ENCODE measurements at regions not wholly inside any gene's neighbourhood (a gene's known extent, or its start where the extent isn't known, plus 50 kb on each side); places are given as distances from the start of the nearest gene placed in this dataset.

- no peak for TF ChIP-seq CTCF (conservative IDR thresholded peaks at IDR 0.05)
- H3K27ac ChIP-seq, result no peak overlapping the region
These were observed 1072.0 kb downstream of the NSUN3 start for GRCh38 chr3:95134693-95135413.

GRCh38 chr3:95148107-95148506, 1085.2 kb downstream of the NSUN3 start:
- H3K27ac ChIP-seq, result no peak overlapping the region
- TF ChIP-seq CTCF (conservative IDR thresholded peaks at IDR 0.05), result no peak

- H3K27ac ChIP-seq, result no peak overlapping the region
- TF ChIP-seq CTCF (conservative IDR thresholded peaks at IDR 0.05), result no peak
These were observed 1088.7 kb downstream of the NSUN3 start for GRCh38 chr3:95151590-95151989.

- TF ChIP-seq CTCF (conservative IDR thresholded peaks at IDR 0.05), result no peak
- H3K27ac ChIP-seq, result no peak overlapping the region
These were observed 1091.9 kb downstream of the NSUN3 start for GRCh38 chr3:95154766-95155165.

GRCh38 chr3:95162794-95163193, 1099.9 kb downstream of the NSUN3 start:
- no peak overlapping the region for H3K27ac ChIP-seq

GRCh38 chr3:95167748-95168147, 1104.9 kb downstream of the NSUN3 start:
- no peak overlapping the region for H3K27ac ChIP-seq
- TF ChIP-seq CTCF (conservative IDR thresholded peaks at IDR 0.05), result no peak

More at GRCh38 chr3:95162794-95163193, 1099.9 kb downstream of the NSUN3 start:
- TF ChIP-seq CTCF (conservative IDR thresholded peaks at IDR 0.05), result no peak

GRCh38 chr3:95168526-95168925, 1105.7 kb downstream of the NSUN3 start:
- TF ChIP-seq CTCF (conservative IDR thresholded peaks at IDR 0.05), result no peak
- no peak overlapping the region for H3K27ac ChIP-seq
